ENCODE measurements at regions not wholly inside any gene's neighbourhood (a gene's known extent, or its start where the extent isn't known, plus 50 kb on each side); places are given as distances from the start of the nearest gene placed in this dataset.

DNA sequence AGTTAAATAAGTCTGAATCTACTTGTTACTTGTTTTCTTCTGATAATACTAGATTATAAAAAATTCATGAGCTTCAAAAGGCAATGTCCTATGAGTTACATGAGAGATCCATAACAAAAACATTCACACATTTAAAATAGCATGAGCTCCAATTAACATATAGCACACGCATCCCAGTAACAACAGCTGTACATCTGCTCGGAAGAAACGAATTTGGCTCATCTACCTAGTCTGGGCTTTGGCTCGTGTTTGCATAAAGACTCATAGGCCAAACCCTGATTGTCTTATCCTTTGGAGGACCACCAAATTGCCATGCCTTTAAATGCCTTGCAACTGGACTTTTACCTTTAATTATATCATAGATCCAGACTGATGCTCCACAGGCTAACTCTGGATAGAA, 259.7 kb upstream of the CHD6 start:
- TF ChIP-seq POLR2A (IDR thresholded peaks at IDR 0.05; ENCODE audit: low read depth, low read length) (no peak), POLR2AphosphoS5 (IDR thresholded peaks at IDR 0.05; ENCODE audit: low read depth, low read length) (no peak)
